Loucy (cell line): ENCODE measurements at regions not wholly inside any gene's neighbourhood (a gene's known extent, or its start where the extent isn't known, plus 50 kb on each side); places are given as distances from the start of the nearest gene placed in this dataset.

Source experiments
- EZH2phosphoT487 ChIP-seq: fragments of 200-600 bp; IDR thresholded peaks from 2 replicates; pipeline ENCODE4 v1.6.1; 2018; ENCODE audit warnings: antibody characterized with exemption, mild to moderate bottlenecking, moderate library complexity, borderline replicate concordance
- TF ChIP-seq, protein P1 (sequence below): fragments of 200-600 bp; sonication (generic); conservative IDR thresholded peaks from 2 replicates; pipeline ENCODE4 v1.5.1; 2014; ENCODE audit warnings: mild to moderate bottlenecking, antibody characterized with exemption, low read length

GRCh38 chr12:47351526-47351925, 271.8 kb upstream of the AMIGO2 start:
- TF ChIP-seq, protein P1, sequence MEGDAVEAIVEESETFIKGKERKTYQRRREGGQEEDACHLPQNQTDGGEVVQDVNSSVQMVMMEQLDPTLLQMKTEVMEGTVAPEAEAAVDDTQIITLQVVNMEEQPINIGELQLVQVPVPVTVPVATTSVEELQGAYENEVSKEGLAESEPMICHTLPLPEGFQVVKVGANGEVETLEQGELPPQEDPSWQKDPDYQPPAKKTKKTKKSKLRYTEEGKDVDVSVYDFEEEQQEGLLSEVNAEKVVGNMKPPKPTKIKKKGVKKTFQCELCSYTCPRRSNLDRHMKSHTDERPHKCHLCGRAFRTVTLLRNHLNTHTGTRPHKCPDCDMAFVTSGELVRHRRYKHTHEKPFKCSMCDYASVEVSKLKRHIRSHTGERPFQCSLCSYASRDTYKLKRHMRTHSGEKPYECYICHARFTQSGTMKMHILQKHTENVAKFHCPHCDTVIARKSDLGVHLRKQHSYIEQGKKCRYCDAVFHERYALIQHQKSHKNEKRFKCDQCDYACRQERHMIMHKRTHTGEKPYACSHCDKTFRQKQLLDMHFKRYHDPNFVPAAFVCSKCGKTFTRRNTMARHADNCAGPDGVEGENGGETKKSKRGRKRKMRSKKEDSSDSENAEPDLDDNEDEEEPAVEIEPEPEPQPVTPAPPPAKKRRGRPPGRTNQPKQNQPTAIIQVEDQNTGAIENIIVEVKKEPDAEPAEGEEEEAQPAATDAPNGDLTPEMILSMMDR: no peak
- TF ChIP-seq EZH2phosphoT487: no peak
